ENCODE measurements at regions not wholly inside any gene's neighbourhood (a gene's known extent, or its start where the extent isn't known, plus 50 kb on each side); places are given as distances from the start of the nearest gene placed in this dataset.

DNA sequence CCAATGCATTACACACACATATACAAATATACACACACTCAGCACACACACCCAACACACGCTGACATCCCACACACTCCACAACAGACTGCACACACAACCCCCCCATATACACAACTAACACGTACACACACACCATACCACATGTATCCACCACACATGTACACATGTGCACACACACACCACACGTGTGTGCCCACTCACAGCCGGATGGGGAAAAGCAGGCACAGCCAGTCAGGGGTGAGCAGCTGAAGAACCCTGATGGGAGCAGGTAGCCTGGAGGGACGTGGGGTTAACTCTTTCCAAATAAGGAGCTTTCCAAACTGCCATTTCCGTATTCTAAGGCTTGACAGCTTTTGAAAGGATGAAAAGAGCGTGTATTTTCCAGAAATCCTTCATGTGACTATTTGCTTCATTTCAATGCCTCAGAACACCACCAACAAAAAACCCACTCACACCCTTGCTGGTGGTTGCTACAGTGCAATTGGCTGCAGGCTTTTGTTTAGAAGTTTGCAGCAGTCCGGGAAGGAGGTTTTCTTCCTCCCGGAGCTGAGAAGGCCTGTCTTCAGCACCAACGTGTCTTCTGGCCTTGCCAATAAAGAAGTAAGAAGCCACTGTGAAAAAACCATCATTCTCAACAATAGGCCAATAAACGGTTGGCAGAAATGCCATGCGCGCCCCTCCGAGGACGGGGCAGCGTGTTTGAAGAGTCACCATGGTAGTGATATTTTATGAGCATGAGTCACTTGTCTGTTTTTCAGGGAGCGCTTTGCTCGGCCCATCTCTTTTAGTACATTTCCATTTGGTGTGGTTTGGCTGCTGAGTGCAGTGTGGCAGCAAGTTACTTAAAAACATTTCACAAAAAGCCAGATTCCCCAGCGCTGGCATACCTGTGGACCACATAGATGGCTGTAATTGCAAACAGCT is 131.3 kb upstream of the GMDS start:
- H3K27ac ChIP-seq (ENCODE audit: low read length): no peak overlapping the region
- H3K4me1 ChIP-seq (ENCODE audit: low read length): peaks cover 35% of the 10 kb centered on the region
- H3K9me2 ChIP-seq (replicated peaks; ENCODE audit: insufficient read depth, low read length): no peaks in the 10 kb centered on the region
- no peak overlapping the region for H3K4me3 ChIP-seq (ENCODE audit: low read length)
- H3K36me3 ChIP-seq (ENCODE audit: insufficient read depth, low read length): no peaks in the 10 kb centered on the region
- no peaks in the 10 kb centered on the region for H4K20me1 ChIP-seq (ENCODE audit: insufficient read depth, low read depth, low read length)
- H2AFZ ChIP-seq (ENCODE audit: low read length): no peak overlapping the region
- H3K27me3 ChIP-seq (ENCODE audit: low read length): no peaks in the 10 kb centered on the region
- no peaks in the 10 kb centered on the region for H3K79me2 ChIP-seq (ENCODE audit: low read length)
- H3K9me3 ChIP-seq (ENCODE audit: low read length): no peaks in the 10 kb centered on the region
- no peak overlapping the region for H3K4me2 ChIP-seq (ENCODE audit: low read depth, low read length, poor library complexity, severe bottlenecking)
- no peak overlapping the region for H3K9ac ChIP-seq (ENCODE audit: low read length)
- no peak for DNase-seq

DNA sequence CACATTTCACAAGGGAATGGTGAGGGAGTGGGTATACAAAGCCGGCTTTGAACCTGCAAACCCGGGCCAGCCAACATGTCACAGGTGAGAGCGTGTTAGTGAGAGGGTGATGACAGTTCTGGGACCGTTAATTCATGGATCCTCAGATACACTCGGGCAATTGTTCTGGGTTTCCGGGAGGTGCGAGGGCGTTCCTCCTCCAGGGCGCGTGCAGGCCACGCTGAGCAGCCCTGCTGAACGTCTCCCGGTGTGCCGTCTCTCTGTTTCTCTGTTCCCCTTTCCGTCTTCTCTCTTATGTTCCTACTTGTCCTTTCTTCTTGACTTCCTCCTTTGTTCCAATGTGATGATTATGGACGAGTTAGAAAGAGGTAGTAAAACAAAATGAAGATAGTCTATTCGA is 130.0 kb upstream of the GMDS start:
- H3K4me1 ChIP-seq (ENCODE audit: low read length): peaks cover 35% of the 10 kb centered on the region
- no peaks in the 10 kb centered on the region for H3K9me2 ChIP-seq (replicated peaks; ENCODE audit: insufficient read depth, low read length)
- H3K9ac ChIP-seq (ENCODE audit: low read length): no peak overlapping the region
- H3K36me3 ChIP-seq (ENCODE audit: insufficient read depth, low read length): no peaks in the 10 kb centered on the region
- no peak overlapping the region for H3K4me2 ChIP-seq (ENCODE audit: low read depth, low read length, poor library complexity, severe bottlenecking)
- no peak overlapping the region for H3K27ac ChIP-seq (ENCODE audit: low read length)
- H4K20me1 ChIP-seq (ENCODE audit: insufficient read depth, low read depth, low read length): no peaks in the 10 kb centered on the region
- H3K9me3 ChIP-seq (ENCODE audit: low read length): no peaks in the 10 kb centered on the region
- H3K79me2 ChIP-seq (ENCODE audit: low read length): no peaks in the 10 kb centered on the region
- H3K27me3 ChIP-seq (ENCODE audit: low read length): no peaks in the 10 kb centered on the region
- no peak for DNase-seq
- H2AFZ ChIP-seq (ENCODE audit: low read length): no peak overlapping the region
- no peak overlapping the region for H3K4me3 ChIP-seq (ENCODE audit: low read length)

DNA sequence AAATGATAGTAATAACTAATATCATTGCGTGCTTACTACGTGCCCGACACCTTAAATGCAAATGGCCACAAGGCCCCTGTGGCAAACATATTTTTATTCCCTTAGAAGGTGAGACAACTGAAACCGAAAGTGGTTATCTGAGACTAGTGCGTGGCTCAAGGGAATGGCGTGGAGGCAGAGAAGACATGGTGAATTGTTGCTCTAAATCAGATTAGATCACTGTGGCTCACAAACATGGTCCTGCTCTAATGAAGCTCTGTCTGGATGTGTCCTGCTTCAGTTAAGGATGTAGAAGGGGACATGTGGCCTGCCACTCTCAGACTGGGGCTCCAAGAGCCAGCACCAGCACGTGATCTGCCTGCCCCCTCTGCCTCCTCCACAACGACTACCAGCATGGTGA is 124.2 kb upstream of the GMDS start:
- no peak overlapping the region for H3K4me3 ChIP-seq (ENCODE audit: low read length)
- H2AFZ ChIP-seq (ENCODE audit: low read length): no peak overlapping the region
- H4K20me1 ChIP-seq (ENCODE audit: insufficient read depth, low read depth, low read length): no peaks in the 10 kb centered on the region
- H3K9me3 ChIP-seq (ENCODE audit: low read length): no peaks in the 10 kb centered on the region
- H3K4me1 ChIP-seq (ENCODE audit: low read length): no peaks in the 10 kb centered on the region
- H3K27me3 ChIP-seq (ENCODE audit: low read length): no peaks in the 10 kb centered on the region
- no peak overlapping the region for H3K4me2 ChIP-seq (ENCODE audit: low read depth, low read length, poor library complexity, severe bottlenecking)
- no peaks in the 10 kb centered on the region for H3K36me3 ChIP-seq (ENCODE audit: insufficient read depth, low read length)
- no peak for DNase-seq
- no peaks in the 10 kb centered on the region for H3K9me2 ChIP-seq (replicated peaks; ENCODE audit: insufficient read depth, low read length)
- no peak overlapping the region for H3K9ac ChIP-seq (ENCODE audit: low read length)
- no peaks in the 10 kb centered on the region for H3K79me2 ChIP-seq (ENCODE audit: low read length)
- no peak overlapping the region for H3K27ac ChIP-seq (ENCODE audit: low read length)

DNA sequence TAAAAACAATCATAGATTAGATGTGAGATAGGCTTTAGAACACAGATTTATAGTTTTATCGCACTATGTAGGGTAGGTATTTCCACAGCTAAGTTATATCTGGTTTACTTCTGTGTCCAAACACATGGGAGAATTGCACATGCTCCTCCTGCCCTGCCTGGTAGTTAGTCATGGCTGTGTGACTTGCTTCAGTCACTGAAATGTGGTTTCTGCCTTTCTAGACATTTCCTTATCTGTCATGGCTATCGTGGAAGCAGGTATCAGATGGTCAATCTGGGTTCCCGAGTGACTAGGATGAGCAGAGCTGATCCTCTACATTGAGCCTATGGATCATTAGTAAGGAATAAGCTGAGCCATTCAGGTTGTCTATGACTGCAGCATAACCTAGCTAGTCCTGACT is 117.8 kb upstream of the GMDS start:
- no peak for DNase-seq
- Histone ChIP-seq H3K4me2 (ENCODE audit: low read depth, low read length, poor library complexity, severe bottlenecking) (no peak overlapping the region), H3K36me3 (ENCODE audit: insufficient read depth, low read length) (no peaks in the 10 kb centered on the region), H2AFZ (ENCODE audit: low read length) (no peak overlapping the region), H4K20me1 (ENCODE audit: insufficient read depth, low read depth, low read length) (no peaks in the 10 kb centered on the region), H3K27me3 (ENCODE audit: low read length) (no peaks in the 10 kb centered on the region; the same call in 1 of the 2 replicates), H3K9me3 (ENCODE audit: low read length) (no peaks in the 10 kb centered on the region), H3K27ac (ENCODE audit: low read length) (no peak overlapping the region), H3K79me2 (ENCODE audit: low read length) (no peaks in the 10 kb centered on the region), H3K4me3 (ENCODE audit: low read length) (no peak overlapping the region), H3K9me2 (replicated peaks; ENCODE audit: insufficient read depth, low read length) (no peaks in the 10 kb centered on the region), H3K4me1 (ENCODE audit: low read length) (peaks cover 6% of the 10 kb centered on the region), H3K9ac (ENCODE audit: low read length) (no peak overlapping the region)

DNA sequence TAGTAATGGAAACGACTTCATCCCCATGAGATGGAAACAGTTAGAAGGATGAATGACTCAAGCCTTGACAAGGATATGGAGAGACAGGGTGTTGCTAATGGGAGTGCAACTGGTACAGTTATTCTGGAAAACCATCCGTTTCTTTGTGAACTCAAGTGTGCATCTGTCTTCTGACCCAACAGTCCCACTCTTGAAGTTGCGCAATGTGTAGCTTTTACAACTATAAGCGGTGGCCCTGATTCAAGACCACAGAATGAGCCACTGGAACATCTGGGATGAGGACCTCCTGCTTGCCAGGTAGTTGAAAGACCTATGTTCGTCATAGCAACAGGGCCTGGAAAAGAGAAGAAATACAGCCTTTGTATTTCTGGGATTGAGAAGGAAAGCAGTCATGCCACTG is 115.8 kb upstream of the GMDS start:
- Histone ChIP-seq H4K20me1 (ENCODE audit: insufficient read depth, low read depth, low read length) (no peaks in the 10 kb centered on the region), H3K79me2 (ENCODE audit: low read length) (no peaks in the 10 kb centered on the region), H3K9ac (ENCODE audit: low read length) (no peak overlapping the region), H3K36me3 (ENCODE audit: insufficient read depth, low read length) (no peaks in the 10 kb centered on the region), H3K9me3 (ENCODE audit: low read length) (no peaks in the 10 kb centered on the region), H3K27me3 (ENCODE audit: low read length) (no peaks in the 10 kb centered on the region; the same call in 1 of the 2 replicates), H3K4me1 (ENCODE audit: low read length) (peaks cover 11% of the 10 kb centered on the region), H3K9me2 (replicated peaks; ENCODE audit: insufficient read depth, low read length) (no peaks in the 10 kb centered on the region), H3K27ac (ENCODE audit: low read length) (no peak overlapping the region), H3K4me2 (ENCODE audit: low read depth, low read length, poor library complexity, severe bottlenecking) (no peak overlapping the region), H3K4me3 (ENCODE audit: low read length) (no peak overlapping the region), H2AFZ (ENCODE audit: low read length) (no peak overlapping the region)
- no peak for DNase-seq

DNA sequence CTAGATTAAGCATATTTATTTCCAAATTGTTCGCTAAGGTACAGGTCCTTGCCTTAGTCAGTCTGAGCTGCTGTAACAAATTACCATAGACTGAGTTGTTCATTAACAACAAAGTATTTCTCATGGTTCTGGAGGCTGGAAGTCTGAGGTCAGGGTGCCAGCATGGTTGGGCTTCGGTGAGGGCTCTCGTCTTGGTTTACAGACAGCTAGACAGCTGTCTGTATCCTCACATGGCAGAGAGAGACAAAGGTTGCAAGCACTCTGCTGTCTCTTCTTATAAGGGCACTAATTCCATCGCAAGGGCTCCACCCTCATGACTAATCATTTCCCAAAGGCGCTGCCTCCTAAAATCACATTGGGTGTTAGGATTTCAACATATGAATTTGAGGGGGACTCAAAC is 115.3 kb upstream of the GMDS start:
- Histone ChIP-seq H3K9me3 (ENCODE audit: low read length) (no peaks in the 10 kb centered on the region), H2AFZ (ENCODE audit: low read length) (no peak overlapping the region), H3K9me2 (replicated peaks; ENCODE audit: insufficient read depth, low read length) (no peaks in the 10 kb centered on the region), H3K4me3 (ENCODE audit: low read length) (no peak overlapping the region), H3K27ac (ENCODE audit: low read length) (no peak overlapping the region), H3K36me3 (ENCODE audit: insufficient read depth, low read length) (no peaks in the 10 kb centered on the region), H3K4me2 (ENCODE audit: low read depth, low read length, poor library complexity, severe bottlenecking) (no peak overlapping the region), H4K20me1 (ENCODE audit: insufficient read depth, low read depth, low read length) (no peaks in the 10 kb centered on the region), H3K9ac (ENCODE audit: low read length) (no peak overlapping the region), H3K27me3 (ENCODE audit: low read length) (no peaks in the 10 kb centered on the region; the same call in 1 of the 2 replicates), H3K4me1 (ENCODE audit: low read length) (peaks cover 16% of the 10 kb centered on the region), H3K79me2 (ENCODE audit: low read length) (no peaks in the 10 kb centered on the region)
- DNase-seq: no peak

DNA sequence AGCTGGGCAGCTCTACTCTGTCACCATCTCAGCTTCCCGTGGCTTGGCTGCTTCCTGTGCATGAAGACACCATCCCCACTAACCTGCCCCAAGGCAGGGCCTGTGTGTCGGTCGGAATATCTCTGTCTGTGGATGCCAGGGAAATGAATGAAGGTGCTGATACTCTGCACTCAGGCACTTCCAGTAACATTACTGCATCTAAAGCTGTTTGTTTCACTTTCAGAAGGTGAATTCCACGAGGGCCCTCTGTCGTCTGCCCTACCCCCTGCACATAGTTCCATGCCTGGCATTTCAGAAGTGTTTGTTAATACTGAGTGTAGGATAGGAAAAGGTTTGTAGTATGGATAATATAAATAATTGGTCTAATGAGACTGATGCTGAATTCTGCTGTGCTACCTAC is 114.7 kb upstream of the GMDS start:
- Histone ChIP-seq H3K9ac (ENCODE audit: low read length) (no peak overlapping the region), H4K20me1 (ENCODE audit: insufficient read depth, low read depth, low read length) (no peaks in the 10 kb centered on the region), H3K27ac (ENCODE audit: low read length) (no peak overlapping the region), H3K9me2 (replicated peaks; ENCODE audit: insufficient read depth, low read length) (no peaks in the 10 kb centered on the region), H3K36me3 (ENCODE audit: insufficient read depth, low read length) (no peaks in the 10 kb centered on the region), H3K27me3 (ENCODE audit: low read length) (no peaks in the 10 kb centered on the region; the same call in 1 of the 2 replicates), H2AFZ (ENCODE audit: low read length) (no peak overlapping the region), H3K4me3 (ENCODE audit: low read length) (no peak overlapping the region), H3K9me3 (ENCODE audit: low read length) (no peaks in the 10 kb centered on the region), H3K79me2 (ENCODE audit: low read length) (no peaks in the 10 kb centered on the region), H3K4me1 (ENCODE audit: low read length) (peaks cover 20% of the 10 kb centered on the region), H3K4me2 (ENCODE audit: low read depth, low read length, poor library complexity, severe bottlenecking) (no peak overlapping the region)
- DNase-seq: no peak

DNA sequence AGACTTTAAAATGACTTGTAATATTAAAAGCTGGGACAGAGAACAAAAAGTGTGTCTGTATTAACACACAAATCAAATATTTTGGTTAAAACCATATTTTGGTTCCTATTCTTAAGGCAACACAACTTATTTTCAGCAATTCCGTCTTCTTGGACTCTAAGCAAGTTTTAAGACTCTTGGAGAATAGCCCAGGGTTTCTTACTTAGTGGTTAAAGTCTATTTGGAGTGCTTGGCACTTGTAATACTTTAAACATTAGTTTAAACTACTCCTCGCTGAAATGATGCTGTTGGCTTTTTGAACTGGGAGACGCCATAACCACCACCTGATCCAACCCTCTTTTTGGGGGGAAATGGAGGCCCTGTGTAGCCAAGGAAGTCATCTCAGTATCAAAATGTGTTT is 109.7 kb upstream of the GMDS start:
- H3K4me3 ChIP-seq (ENCODE audit: low read length): no peak overlapping the region
- no peak overlapping the region for H3K9ac ChIP-seq (ENCODE audit: low read length)
- no peaks in the 10 kb centered on the region for H3K9me3 ChIP-seq (ENCODE audit: low read length)
- H3K9me2 ChIP-seq (replicated peaks; ENCODE audit: insufficient read depth, low read length): no peaks in the 10 kb centered on the region
- H3K79me2 ChIP-seq (ENCODE audit: low read length): no peaks in the 10 kb centered on the region
- H3K27me3 ChIP-seq (ENCODE audit: low read length): no peaks in the 10 kb centered on the region
- no peak overlapping the region for H2AFZ ChIP-seq (ENCODE audit: low read length)
- DNase-seq: no peak
- no peaks in the 10 kb centered on the region for H4K20me1 ChIP-seq (ENCODE audit: insufficient read depth, low read depth, low read length)
- no peaks in the 10 kb centered on the region for H3K36me3 ChIP-seq (ENCODE audit: insufficient read depth, low read length)
- no peak overlapping the region for H3K27ac ChIP-seq (ENCODE audit: low read length)
- peaks cover 44% of the 10 kb centered on the region for H3K4me1 ChIP-seq (ENCODE audit: low read length)
- no peak overlapping the region for H3K4me2 ChIP-seq (ENCODE audit: low read depth, low read length, poor library complexity, severe bottlenecking)
